ENCODE measurements at regions not wholly inside any gene's neighbourhood (a gene's known extent, or its start where the extent isn't known, plus 50 kb on each side); places are given as distances from the start of the nearest gene placed in this dataset.

GRCh38 chr10:106308284-106308683 is 856.2 kb downstream of the SORCS1 start:
- no peak overlapping the region for H3K27ac Mint-ChIP-seq
- no peak for DNase-seq (ENCODE audit: low spot score in 2 of 2, unreplicated experiment in 2 of 2)
- no peaks in the 10 kb centered on the region for H3K9me3 Mint-ChIP-seq
- no peaks in the 10 kb centered on the region for H3K4me1 Mint-ChIP-seq
- no peaks in the 10 kb centered on the region for H3K36me3 Mint-ChIP-seq
- no peak for TF ChIP-seq CTCF (IDR thresholded peaks at IDR 0.05; ENCODE audit: unreplicated experiment)
- H3K27me3 Mint-ChIP-seq (ENCODE audit: low read depth): no peaks in the 10 kb centered on the region
- H3K4me3 Mint-ChIP-seq: no peak overlapping the region

DNA sequence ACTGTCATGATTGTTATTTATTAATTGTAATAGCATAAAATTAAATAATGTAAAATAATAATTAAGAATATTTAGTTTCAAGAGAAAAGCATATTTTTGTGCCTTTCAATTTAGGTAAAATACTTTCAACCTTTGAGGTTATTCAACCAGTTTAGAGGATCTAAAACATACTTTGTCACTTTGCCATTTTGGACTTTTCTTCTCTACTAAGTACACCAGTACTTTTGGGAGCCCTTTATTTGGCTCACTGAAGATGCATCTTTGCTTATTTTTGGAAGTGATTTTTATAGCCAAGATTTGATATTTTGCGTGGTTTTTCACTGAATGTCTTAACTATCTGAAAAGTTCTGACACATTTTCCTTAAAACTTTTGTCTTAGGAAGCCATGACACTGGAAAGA is 860.5 kb downstream of the SORCS1 start:
- no peak overlapping the region for H3K4me3 Mint-ChIP-seq
- H3K27ac Mint-ChIP-seq: no peak overlapping the region
- no peaks in the 10 kb centered on the region for H3K36me3 Mint-ChIP-seq
- no peaks in the 10 kb centered on the region for H3K9me3 Mint-ChIP-seq
- DNase-seq (ENCODE audit: low spot score in 2 of 2, unreplicated experiment in 2 of 2): no peak
- no peaks in the 10 kb centered on the region for H3K27me3 Mint-ChIP-seq (ENCODE audit: low read depth)
- TF ChIP-seq CTCF (IDR thresholded peaks at IDR 0.05; ENCODE audit: unreplicated experiment): no peak
- H3K4me1 Mint-ChIP-seq: peaks cover 3% of the 10 kb centered on the region

GRCh38 chr10:106302961-106303360 is 861.5 kb downstream of the SORCS1 start:
- Mint-ChIP-seq H3K36me3 (no peaks in the 10 kb centered on the region), H3K4me3 (no peak overlapping the region), H3K27me3 (ENCODE audit: low read depth) (no peaks in the 10 kb centered on the region), H3K9me3 (no peaks in the 10 kb centered on the region), H3K27ac (no peak overlapping the region), H3K4me1 (peaks cover 3% of the 10 kb centered on the region)
- no peak for TF ChIP-seq CTCF (IDR thresholded peaks at IDR 0.05; ENCODE audit: unreplicated experiment)
- no peak for DNase-seq (ENCODE audit: low spot score in 2 of 2, unreplicated experiment in 2 of 2)

DNA sequence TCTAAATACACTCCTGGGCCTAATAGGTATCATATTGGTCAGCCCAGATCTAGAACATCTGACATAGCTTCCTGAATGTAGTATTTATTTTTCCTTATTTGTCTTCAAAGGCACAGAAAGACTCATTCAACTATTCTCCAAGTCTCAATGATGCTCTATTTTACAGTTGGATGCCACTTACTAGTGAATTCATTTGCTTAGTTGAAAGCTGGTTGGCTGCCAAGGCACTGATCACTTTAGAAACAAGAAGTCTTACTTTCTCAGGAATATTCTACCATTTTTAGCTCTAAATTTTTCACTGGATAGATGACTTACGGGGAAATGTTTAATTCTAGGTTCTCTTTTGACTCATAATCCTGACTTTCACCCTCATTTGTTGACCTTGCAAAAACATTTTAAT is 863.4 kb downstream of the SORCS1 start:
- TF ChIP-seq CTCF (IDR thresholded peaks at IDR 0.05; ENCODE audit: unreplicated experiment): no peak
- H3K36me3 Mint-ChIP-seq: no peaks in the 10 kb centered on the region
- no peak overlapping the region for H3K27ac Mint-ChIP-seq
- no peak overlapping the region for H3K4me3 Mint-ChIP-seq
- no peaks in the 10 kb centered on the region for H3K9me3 Mint-ChIP-seq
- no peaks in the 10 kb centered on the region for H3K27me3 Mint-ChIP-seq (ENCODE audit: low read depth)
- DNase-seq (ENCODE audit: low spot score in 2 of 2, unreplicated experiment in 2 of 2): no peak
- peaks cover 3% of the 10 kb centered on the region for H3K4me1 Mint-ChIP-seq

DNA sequence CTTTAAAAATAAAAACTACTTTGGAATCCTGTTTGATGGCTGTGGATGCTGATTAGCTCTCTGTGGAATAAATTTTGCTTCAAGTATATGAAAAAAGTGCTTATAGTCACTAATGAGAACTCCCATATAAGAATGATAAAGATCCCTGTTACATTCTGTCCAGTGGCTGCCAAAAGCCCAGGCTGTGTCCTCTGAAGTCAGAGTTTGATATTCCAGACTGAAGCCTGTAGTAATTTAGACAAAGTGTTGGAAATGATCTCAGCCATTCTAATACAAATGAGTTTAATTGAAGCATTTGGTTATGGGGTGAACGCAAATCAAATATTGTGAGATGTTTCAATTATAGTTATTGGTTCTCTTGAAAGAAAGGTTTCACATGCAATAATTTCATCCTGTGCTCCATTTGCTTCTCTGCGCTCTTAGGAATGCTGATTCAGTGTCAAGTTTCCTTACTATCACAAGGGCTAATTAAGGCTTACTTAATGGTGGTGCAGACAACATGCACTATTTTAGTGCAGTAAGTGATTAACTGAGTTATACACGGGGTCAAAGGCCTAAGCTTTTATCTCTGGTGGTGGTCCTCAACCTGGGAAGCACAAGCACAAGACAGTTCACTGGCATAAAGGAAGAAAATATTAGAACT is 867.6 kb downstream of the SORCS1 start:
- H3K27me3 Mint-ChIP-seq (ENCODE audit: low read depth): no peaks in the 10 kb centered on the region
- H3K4me1 Mint-ChIP-seq: no peaks in the 10 kb centered on the region
- H3K9me3 Mint-ChIP-seq: no peaks in the 10 kb centered on the region
- TF ChIP-seq CTCF (IDR thresholded peaks at IDR 0.05; ENCODE audit: unreplicated experiment): no peak
- no peak overlapping the region for H3K27ac Mint-ChIP-seq
- DNase-seq (ENCODE audit: low spot score in 2 of 2, unreplicated experiment in 2 of 2): no peak
- no peak overlapping the region for H3K4me3 Mint-ChIP-seq
- H3K36me3 Mint-ChIP-seq: no peaks in the 10 kb centered on the region

Measured in mesothelial cell of epicardium (in vitro differentiated cells).